ENCODE measurements at regions not wholly inside any gene's neighbourhood (a gene's known extent, or its start where the extent isn't known, plus 50 kb on each side); places are given as distances from the start of the nearest gene placed in this dataset.

- DNase-seq (ENCODE audit: low read depth in 4 of 4, low spot score in 3 of 4), result no peak
Observed at GRCh38 chr21:27103768-27104167, 136.9 kb upstream of the ADAMTS5 start.

GRCh38 chr21:27101523-27101922 is 134.6 kb upstream of the ADAMTS5 start:
- DNase-seq (ENCODE audit: low read depth in 4 of 4, low spot score in 3 of 4), result no peak

GRCh38 chr21:27094184-27094948 is 127.5 kb upstream of the ADAMTS5 start:
- no peak for DNase-seq (ENCODE audit: low read depth in 4 of 4, low spot score in 3 of 4)

- DNase-seq (ENCODE audit: low read depth in 4 of 4, low spot score in 3 of 4), result no peak
Observed at GRCh38 chr21:27086630-27087029, 119.7 kb upstream of the ADAMTS5 start.

GRCh38 chr21:27086186-27086585 is 119.3 kb upstream of the ADAMTS5 start:
- DNase-seq (ENCODE audit: low read depth in 4 of 4, low spot score in 3 of 4), result no peak

DNA sequence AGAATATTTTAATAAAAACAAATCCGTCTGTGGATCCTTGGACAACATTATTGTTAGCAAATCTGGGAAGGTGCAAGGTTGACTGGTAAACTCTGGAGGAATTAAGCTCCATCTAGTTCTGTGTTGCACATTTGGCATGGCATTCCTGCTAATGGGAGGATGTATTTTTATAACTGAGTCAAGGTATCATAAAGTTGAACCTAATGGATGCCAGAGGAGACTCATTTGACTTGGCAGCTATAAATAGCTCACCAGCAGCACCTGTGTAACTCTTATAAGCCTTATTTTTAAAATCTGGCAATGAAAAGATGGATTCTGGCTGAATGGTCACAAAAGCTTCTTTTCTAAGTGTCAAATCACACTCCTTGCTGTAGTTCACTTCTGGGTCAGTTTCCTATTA is 118.5 kb upstream of the ADAMTS5 start:
- no peak for DNase-seq (ENCODE audit: low read depth in 4 of 4, low spot score in 3 of 4)

DNA sequence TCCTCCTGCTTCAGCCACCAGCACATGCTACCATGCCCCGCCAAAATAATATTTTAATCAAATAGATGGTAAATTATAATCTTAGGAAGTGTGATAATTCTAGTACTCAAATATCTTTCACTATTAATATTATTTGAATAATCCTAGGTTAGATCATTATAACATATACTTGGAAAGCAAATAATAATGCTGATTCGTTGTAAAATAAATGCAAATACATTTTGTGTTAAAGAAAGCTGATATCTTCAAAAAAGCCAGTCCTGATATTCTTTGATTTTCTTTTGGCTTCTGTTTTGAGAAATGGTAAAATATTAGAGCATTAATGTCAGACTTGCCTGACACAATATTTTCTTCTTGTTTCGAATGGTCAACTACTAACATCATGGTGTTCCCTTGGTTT is 116.3 kb upstream of the ADAMTS5 start:
- no peak for DNase-seq (ENCODE audit: low read depth in 4 of 4, low spot score in 3 of 4)

DNA sequence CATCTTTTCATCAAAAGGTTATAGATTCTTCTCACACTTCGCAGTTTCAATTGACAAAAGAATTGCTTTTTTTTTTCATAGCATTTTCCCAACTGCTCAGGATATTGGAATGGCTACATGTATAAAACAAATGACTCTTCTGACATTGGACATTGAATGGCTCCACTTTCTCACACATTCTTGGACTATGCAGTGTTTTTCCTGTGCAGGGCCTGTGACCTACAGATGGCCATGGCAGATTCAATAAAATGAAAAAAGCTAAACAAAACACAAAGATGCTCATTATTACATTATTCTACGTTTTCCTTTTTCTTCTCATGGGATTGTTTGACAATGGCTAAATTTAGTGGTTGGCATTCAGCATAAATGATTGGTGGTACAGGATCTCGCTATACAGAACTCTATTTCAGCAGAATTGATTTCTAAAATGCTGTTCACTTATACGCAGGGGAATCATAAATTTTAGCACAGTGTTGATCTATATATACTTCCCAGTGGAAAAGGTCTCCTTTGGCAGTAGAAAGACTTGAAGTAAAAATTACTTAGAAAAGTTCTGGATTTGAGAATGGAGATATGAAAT is 115.6 kb upstream of the ADAMTS5 start:
- no peak for DNase-seq (ENCODE audit: low read depth in 4 of 4, low spot score in 3 of 4)

DNA sequence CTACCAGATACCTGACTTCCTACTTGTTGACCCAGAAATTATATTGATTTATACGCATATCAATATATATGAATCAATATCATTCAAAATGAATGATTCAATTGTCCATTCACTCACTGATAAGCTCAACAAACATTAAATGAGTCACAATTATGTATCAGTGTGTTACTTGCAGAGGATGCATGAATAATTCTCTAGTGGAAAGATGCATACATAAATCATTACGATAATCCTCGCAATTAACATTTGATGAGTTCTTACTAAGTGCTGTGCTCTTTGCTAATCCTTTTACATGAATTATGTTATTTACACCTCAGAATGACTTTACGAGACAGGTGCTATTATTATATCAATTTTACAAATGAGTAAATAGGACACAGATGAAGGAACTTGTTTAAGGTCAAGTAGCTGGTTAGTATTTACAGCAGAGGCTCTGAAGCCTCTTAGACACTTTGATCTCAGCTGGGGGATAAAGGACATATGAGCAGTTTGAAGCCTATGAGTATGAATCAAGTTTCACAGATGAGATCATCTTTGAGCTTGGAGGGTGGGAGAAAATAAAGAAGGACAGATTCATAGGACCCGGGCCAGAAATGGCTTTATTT is 112.8 kb upstream of the ADAMTS5 start:
- no peak for DNase-seq (ENCODE audit: low read depth in 4 of 4, low spot score in 3 of 4)

DNA sequence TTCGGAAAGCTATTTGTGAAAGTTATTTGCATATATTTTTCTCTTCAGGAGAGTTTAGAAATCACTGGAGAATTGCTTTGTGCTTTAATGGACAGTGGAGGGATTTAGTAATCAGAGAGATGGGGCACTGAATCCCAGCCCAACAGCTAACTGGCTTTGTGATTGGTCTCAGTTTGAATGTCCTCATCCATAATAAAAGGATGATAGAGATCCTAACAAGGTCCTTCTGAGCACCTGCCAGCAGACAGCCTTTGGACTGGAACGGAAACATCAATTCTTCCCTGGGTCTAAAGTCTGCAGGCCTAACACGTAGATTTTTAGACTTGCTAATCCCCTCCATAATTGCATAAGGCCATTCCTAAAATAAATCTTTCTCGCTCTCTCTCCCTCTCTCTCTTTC is 112.0 kb upstream of the ADAMTS5 start:
- no peak for DNase-seq (ENCODE audit: low read depth in 4 of 4, low spot score in 3 of 4)

GRCh38 chr21:27077501-27077900 is 110.6 kb upstream of the ADAMTS5 start:
- no peak for DNase-seq (ENCODE audit: low read depth in 4 of 4, low spot score in 3 of 4)

DNA sequence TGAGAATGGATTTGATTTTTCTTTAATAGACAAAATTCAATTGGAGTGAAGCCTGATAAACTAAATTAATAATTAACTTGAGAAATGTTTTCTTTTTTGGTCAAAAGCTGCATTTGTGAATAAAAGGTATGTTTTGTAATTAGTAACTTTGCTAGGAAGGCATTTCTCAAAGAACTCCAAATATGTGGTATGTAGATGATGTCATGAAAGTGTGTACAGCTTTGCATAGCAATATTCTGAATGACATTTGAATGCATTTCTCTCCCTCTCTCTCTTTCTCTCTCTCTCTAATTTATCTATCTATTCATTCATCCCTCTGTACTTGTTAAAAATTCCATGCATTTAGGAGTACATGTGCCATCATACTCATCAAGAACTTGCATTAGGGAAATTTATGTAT is 109.1 kb upstream of the ADAMTS5 start:
- no peak for DNase-seq (ENCODE audit: low read depth in 4 of 4, low spot score in 3 of 4)

DNA sequence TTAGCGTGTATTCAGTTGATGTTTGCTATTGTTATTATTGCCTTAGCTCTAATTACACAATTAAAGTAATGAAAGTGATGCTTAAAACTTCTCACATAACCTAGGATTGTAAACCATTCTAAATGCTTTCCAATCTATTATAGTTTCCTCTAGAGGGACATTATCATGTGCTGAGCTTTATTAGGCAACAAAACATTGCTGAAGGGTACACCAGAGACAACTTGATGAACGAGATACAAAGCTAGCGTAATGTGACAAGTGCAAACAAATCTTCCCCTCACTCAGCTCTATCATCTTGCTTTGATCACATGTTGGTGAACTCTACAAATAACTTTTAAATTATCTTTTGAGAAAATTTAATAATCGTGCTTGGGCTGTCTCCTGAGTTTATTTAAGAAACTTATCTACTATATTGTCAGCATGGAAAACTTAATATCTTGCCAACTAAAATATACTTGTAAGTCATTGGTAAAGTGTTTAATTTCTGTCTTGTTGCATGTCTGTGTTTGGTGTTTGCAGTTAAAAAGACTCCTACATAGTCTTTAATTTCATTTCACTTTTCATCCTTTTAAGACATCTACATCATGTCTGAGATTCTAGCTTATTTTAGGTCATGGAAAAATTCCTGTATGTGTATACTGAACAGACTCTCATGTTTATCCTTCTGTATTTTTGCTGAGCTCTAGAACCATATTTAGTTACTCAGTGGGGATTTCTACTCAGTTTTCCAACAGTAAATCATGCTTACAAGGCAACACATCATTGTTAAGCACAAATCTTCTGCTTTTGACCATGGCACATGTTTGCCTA is 104.2 kb upstream of the ADAMTS5 start:
- DNase-seq (ENCODE audit: low read depth in 4 of 4, low spot score in 3 of 4), result peak in 1 of 4 donors; percentile 25

DNA sequence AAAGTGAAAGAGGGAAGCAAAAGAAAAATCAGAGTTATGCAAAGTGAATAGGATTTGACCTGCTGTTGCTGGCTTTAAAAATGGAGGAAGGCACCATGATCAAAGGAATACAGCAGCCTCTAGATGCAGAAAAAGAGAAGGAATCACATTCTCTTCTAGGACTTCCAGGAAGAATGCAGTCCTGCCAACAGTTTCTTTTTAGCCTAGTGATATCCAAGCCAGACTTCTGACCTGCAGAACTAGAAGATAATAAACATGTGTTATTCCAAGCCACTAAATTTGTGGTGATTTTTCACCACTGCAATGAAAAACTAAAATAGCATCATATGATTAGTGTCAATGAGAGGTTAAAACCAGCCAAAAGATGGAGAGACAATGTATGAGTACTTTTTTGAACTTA is 101.9 kb upstream of the ADAMTS5 start:
- no peak for DNase-seq (ENCODE audit: low read depth in 4 of 4, low spot score in 3 of 4)

GRCh38 chr21:27067226-27067625 is 100.3 kb upstream of the ADAMTS5 start:
- no peak for DNase-seq (ENCODE audit: low read depth in 4 of 4, low spot score in 3 of 4)

DNA sequence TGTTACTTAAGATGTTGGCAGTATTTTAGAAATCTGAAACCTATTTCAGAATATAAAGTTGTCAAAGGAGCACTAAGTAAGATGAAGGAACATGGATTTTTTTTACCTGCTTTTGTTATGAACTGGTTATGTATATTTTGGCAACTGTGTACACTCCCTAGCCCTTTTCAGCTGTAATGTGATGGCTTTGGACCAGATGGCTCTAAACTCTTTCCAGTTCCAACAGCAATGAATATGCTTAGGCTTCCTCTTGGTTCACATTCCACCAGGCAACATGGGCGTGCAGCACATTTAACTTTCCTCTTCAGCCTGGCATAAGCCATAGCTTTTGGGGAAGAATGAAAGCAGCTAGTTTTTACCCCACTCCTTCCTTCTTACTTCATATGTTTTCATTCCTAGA is 95.6 kb upstream of the ADAMTS5 start:
- no peak for DNase-seq (ENCODE audit: low read depth in 4 of 4, low spot score in 3 of 4)

DNA sequence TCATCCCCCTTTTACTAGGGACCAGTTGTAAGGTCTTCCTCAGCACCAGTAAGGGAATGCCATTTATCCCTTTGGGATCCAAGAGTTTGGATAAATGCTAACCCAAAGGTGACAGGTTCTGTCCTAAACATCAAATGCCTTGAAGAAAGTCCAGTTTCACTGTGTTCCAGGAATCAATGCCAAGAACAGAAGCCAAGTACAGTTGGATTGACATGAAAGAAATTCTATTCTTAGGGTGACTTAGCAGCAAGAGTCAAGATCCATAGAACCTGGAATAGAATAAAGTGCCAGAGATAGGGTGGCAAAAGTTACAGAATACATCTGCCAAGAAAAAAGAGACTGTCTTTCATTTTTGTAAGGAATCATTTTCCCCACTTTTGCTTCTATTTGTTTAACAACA is 94.9 kb upstream of the ADAMTS5 start:
- no peak for DNase-seq (ENCODE audit: low read depth in 4 of 4, low spot score in 3 of 4)

DNA sequence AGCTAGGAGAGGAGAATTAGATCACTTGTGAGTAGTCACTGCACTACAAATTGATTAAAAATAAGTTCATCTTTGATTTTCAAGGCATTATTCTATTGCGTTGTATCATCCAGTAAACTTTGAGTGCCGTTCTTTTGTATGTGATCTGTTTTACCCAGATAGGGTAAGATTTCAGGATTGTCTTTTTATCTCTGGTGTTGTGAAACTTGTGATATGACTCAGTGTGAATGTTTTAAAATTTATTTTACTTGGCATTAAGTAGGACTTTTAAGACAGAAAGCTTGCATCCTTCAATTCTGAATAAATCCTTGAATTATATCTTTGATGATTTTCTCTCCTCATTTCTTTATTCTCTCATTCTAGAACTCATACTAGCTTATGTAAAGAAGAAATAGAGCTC is 93.3 kb upstream of the ADAMTS5 start:
- DNase-seq (ENCODE audit: low read depth in 4 of 4, low spot score in 3 of 4), result no peak

GRCh38 chr21:27058673-27059605 is 92.1 kb upstream of the ADAMTS5 start:
- DNase-seq (ENCODE audit: low read depth in 4 of 4, low spot score in 3 of 4), result no peak

DNA sequence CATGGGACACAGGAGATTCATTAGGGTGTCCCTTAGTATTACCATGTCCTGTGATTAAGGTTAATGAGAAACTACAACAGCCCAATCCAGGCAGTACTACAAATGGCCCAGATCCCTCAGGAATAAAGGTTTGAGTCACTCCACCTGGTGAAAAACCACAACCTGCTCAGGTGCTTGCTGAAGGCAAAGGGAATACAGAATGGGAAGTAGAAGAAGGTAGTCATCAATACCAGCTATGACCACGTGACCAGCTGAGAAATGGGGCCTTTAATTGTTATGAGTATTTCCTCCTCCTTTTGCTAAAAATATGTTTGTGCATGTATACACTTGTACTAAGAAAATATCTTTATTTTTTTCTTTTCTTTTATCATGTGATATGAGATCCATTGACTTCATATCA is 91.1 kb upstream of the ADAMTS5 start:
- no peak for DNase-seq (ENCODE audit: low read depth in 4 of 4, low spot score in 3 of 4)
